Activated CD8-positive, alpha-beta T cell treated with anti-CD3 and anti-CD28 coated beads, Interleukin-2, amount 10 ng/mL, durations not matched to agents 7 days and 5 days (primary cell): ENCODE measurements at regions not wholly inside any gene's neighbourhood (a gene's known extent, or its start where the extent isn't known, plus 50 kb on each side); places are given as distances from the start of the nearest gene placed in this dataset.

Experiments used
- ATAC-seq: fragments of 150-1000 bp; cut with Tn5 transposase; one replicate; pipeline ENCODE4 v1.10.0; 2021; ENCODE audit warnings: moderate library complexity
- CTCF ChIA-PET: fragments of 350-600 bp; sonication (Branson Sonifier 250); formaldehyde crosslinking; loops from one replicate; lab custom pipeline; 2021; ENCODE audit warnings: antibody characterized with exemption; lab: Charles Lee
- POLR2A ChIA-PET: fragments of 350-600 bp; sonication (Branson Sonifier 250); formaldehyde crosslinking; loops from one replicate; lab custom pipeline; 2021; ENCODE audit warnings: antibody characterized with exemption; lab: Charles Lee
- DNase-seq: peaks from one replicate; pipeline ENCODE4 v3.0.0-alpha.2; 2020
- H3K27ac Mint-ChIP-seq: one replicate; pipeline ENCODE4 v1.8.0; 2021; ENCODE audit warnings: mild to moderate bottlenecking, mixed read lengths
- H3K27me3 Mint-ChIP-seq: one replicate; pipeline ENCODE4 v1.8.0; 2021; ENCODE audit warnings: low read depth, mixed read lengths
- H3K36me3 Mint-ChIP-seq: one replicate; pipeline ENCODE4 v1.8.0; 2021; ENCODE audit warnings: low read depth, mixed read lengths
- H3K4me1 Mint-ChIP-seq: one replicate; pipeline ENCODE4 v1.8.0; 2021; ENCODE audit warnings: low read depth, mixed read lengths
- H3K4me3 Mint-ChIP-seq: one replicate; pipeline ENCODE4 v1.8.0; 2021; ENCODE audit warnings: mild to moderate bottlenecking, mixed read lengths
- H3K9me3 Mint-ChIP-seq: one replicate; pipeline ENCODE4 v1.8.0; 2022; ENCODE audit warnings: mixed read lengths; ENCODE audit not compliant: insufficient read depth

- H3K4me3 Mint-ChIP-seq: no peak overlapping the region
- no peaks in the 10 kb centered on the region for H3K4me1 Mint-ChIP-seq
- DNase-seq: no peak
- ChIA-PET CTCF (no interaction called here), POLR2A (no interaction called here)
- H3K36me3 Mint-ChIP-seq: no peaks in the 10 kb centered on the region
- no peaks in the 10 kb centered on the region for H3K27me3 Mint-ChIP-seq
- H3K27ac Mint-ChIP-seq: no peak overlapping the region
- ATAC-seq: no peak
- no peaks in the 10 kb centered on the region for H3K9me3 Mint-ChIP-seq
These were observed 234.1 kb downstream of the TMEM38B start for GRCh38 chr9:105928416-105928815.

GRCh38 chr9:105930011-105930627, 235.8 kb downstream of the TMEM38B start:
- no peak overlapping the region for H3K4me3 Mint-ChIP-seq
- no peaks in the 10 kb centered on the region for H3K9me3 Mint-ChIP-seq
- DNase-seq (no peak), ATAC-seq (no peak)
- H3K27me3 Mint-ChIP-seq: no peaks in the 10 kb centered on the region
- no peaks in the 10 kb centered on the region for H3K4me1 Mint-ChIP-seq
- POLR2A ChIA-PET: no interaction called here
- H3K27ac Mint-ChIP-seq: no peak overlapping the region
- H3K36me3 Mint-ChIP-seq: no peaks in the 10 kb centered on the region
- CTCF ChIA-PET: no interaction called here

- no peaks in the 10 kb centered on the region for H3K27me3 Mint-ChIP-seq
- no peak for ATAC-seq
- no peaks in the 10 kb centered on the region for H3K9me3 Mint-ChIP-seq
- H3K4me1 Mint-ChIP-seq: no peaks in the 10 kb centered on the region
- CTCF ChIA-PET: interaction anchor here (0.8 kb wide), 1 partner anchor 90 kb away, joined by 3 read pairs; no protein-coding TSS in a partner anchor
- no peaks in the 10 kb centered on the region for H3K36me3 Mint-ChIP-seq
- H3K4me3 Mint-ChIP-seq: no peak overlapping the region
- no peak for DNase-seq
- no peak overlapping the region for H3K27ac Mint-ChIP-seq
- POLR2A ChIA-PET: no interaction called here
These were observed 237.9 kb downstream of the TMEM38B start for GRCh38 chr9:105932276-105932675.

GRCh38 chr9:105950448-105950847, 256.1 kb downstream of the TMEM38B start:
- CTCF ChIA-PET: no interaction called here
- Mint-ChIP-seq H3K4me3 (no peak overlapping the region), H3K27ac (no peak overlapping the region), H3K27me3 (no peaks in the 10 kb centered on the region), H3K36me3 (no peaks in the 10 kb centered on the region), H3K9me3 (peaks cover 10% of the 10 kb centered on the region), H3K4me1 (no peaks in the 10 kb centered on the region)
- no peak for ATAC-seq
- DNase-seq: no peak
- POLR2A ChIA-PET: no interaction called here

GRCh38 chr9:105950894-105951293, 256.6 kb downstream of the TMEM38B start:
- H3K27ac Mint-ChIP-seq: no peak overlapping the region
- ChIA-PET CTCF (no interaction called here), POLR2A (no interaction called here)
- H3K4me1 Mint-ChIP-seq: no peaks in the 10 kb centered on the region
- no peaks in the 10 kb centered on the region for H3K27me3 Mint-ChIP-seq
- H3K4me3 Mint-ChIP-seq: no peak overlapping the region
- ATAC-seq: no peak
- peaks cover 10% of the 10 kb centered on the region for H3K9me3 Mint-ChIP-seq
- DNase-seq: no peak
- no peaks in the 10 kb centered on the region for H3K36me3 Mint-ChIP-seq

GRCh38 chr9:105954517-105954916, 260.2 kb downstream of the TMEM38B start:
- CTCF ChIA-PET: no interaction called here
- DNase-seq: no peak
- H3K4me3 Mint-ChIP-seq: no peak overlapping the region
- H3K4me1 Mint-ChIP-seq: no peaks in the 10 kb centered on the region
- POLR2A ChIA-PET: no interaction called here
- H3K9me3 Mint-ChIP-seq: no peaks in the 10 kb centered on the region
- ATAC-seq: no peak
- H3K27ac Mint-ChIP-seq: no peak overlapping the region
- no peaks in the 10 kb centered on the region for H3K36me3 Mint-ChIP-seq
- no peaks in the 10 kb centered on the region for H3K27me3 Mint-ChIP-seq

GRCh38 chr9:105957830-105958229, 263.5 kb downstream of the TMEM38B start:
- Mint-ChIP-seq H3K36me3 (no peaks in the 10 kb centered on the region), H3K9me3 (no peaks in the 10 kb centered on the region), H3K27me3 (no peaks in the 10 kb centered on the region), H3K4me3 (no peak overlapping the region), H3K4me1 (no peaks in the 10 kb centered on the region), H3K27ac (no peak overlapping the region)
- ATAC-seq (no peak), DNase-seq (no peak)
- CTCF ChIA-PET: no interaction called here
- POLR2A ChIA-PET: no interaction called here

GRCh38 chr9:105958587-105958986, 264.2 kb downstream of the TMEM38B start:
- ChIA-PET POLR2A (no interaction called here), CTCF (no interaction called here)
- Mint-ChIP-seq H3K36me3 (no peaks in the 10 kb centered on the region), H3K4me1 (no peaks in the 10 kb centered on the region), H3K27ac (no peak overlapping the region), H3K4me3 (no peak overlapping the region), H3K9me3 (no peaks in the 10 kb centered on the region), H3K27me3 (no peaks in the 10 kb centered on the region)
- ATAC-seq (no peak), DNase-seq (no peak)

- Mint-ChIP-seq H3K4me1 (no peaks in the 10 kb centered on the region), H3K9me3 (no peaks in the 10 kb centered on the region), H3K27me3 (no peaks in the 10 kb centered on the region), H3K27ac (no peak overlapping the region), H3K36me3 (no peaks in the 10 kb centered on the region), H3K4me3 (no peak overlapping the region)
- no peak for ATAC-seq
- ChIA-PET POLR2A (no interaction called here), CTCF (interaction anchor here (1.3 kb wide), 1 partner anchor 78 kb away, joined by 3 read pairs; no protein-coding TSS in a partner anchor)
- DNase-seq: no peak
These were observed 265.2 kb downstream of the TMEM38B start for GRCh38 chr9:105959531-105959930.

GRCh38 chr9:105963343-105964099, 269.2 kb downstream of the TMEM38B start:
- H3K4me1 Mint-ChIP-seq: no peaks in the 10 kb centered on the region
- ATAC-seq: no peak
- POLR2A ChIA-PET: no interaction called here
- no peaks in the 10 kb centered on the region for H3K36me3 Mint-ChIP-seq
- no peak overlapping the region for H3K4me3 Mint-ChIP-seq
- H3K27ac Mint-ChIP-seq: no peak overlapping the region
- no peaks in the 10 kb centered on the region for H3K27me3 Mint-ChIP-seq
- no peaks in the 10 kb centered on the region for H3K9me3 Mint-ChIP-seq
- DNase-seq: no peak
- CTCF ChIA-PET: no interaction called here

- H3K9me3 Mint-ChIP-seq: no peaks in the 10 kb centered on the region
- DNase-seq (no peak), ATAC-seq (no peak)
- ChIA-PET POLR2A (no interaction called here), CTCF (no interaction called here)
- H3K4me1 Mint-ChIP-seq: no peaks in the 10 kb centered on the region
- no peaks in the 10 kb centered on the region for H3K27me3 Mint-ChIP-seq
- no peaks in the 10 kb centered on the region for H3K36me3 Mint-ChIP-seq
- H3K27ac Mint-ChIP-seq: no peak overlapping the region
- H3K4me3 Mint-ChIP-seq: no peak overlapping the region
These were observed 269.8 kb downstream of the TMEM38B start for GRCh38 chr9:105964156-105964555.

- Mint-ChIP-seq H3K27me3 (no peaks in the 10 kb centered on the region), H3K4me3 (no peak overlapping the region), H3K4me1 (no peaks in the 10 kb centered on the region), H3K9me3 (no peaks in the 10 kb centered on the region), H3K27ac (no peak overlapping the region), H3K36me3 (no peaks in the 10 kb centered on the region)
- ChIA-PET POLR2A (no interaction called here), CTCF (no interaction called here)
- ATAC-seq (no peak), DNase-seq (no peak)
These were observed 272.5 kb downstream of the TMEM38B start for GRCh38 chr9:105966834-105967233.
